ENCODE measurements at regions not wholly inside any gene's neighbourhood (a gene's known extent, or its start where the extent isn't known, plus 50 kb on each side); places are given as distances from the start of the nearest gene placed in this dataset.

DNA sequence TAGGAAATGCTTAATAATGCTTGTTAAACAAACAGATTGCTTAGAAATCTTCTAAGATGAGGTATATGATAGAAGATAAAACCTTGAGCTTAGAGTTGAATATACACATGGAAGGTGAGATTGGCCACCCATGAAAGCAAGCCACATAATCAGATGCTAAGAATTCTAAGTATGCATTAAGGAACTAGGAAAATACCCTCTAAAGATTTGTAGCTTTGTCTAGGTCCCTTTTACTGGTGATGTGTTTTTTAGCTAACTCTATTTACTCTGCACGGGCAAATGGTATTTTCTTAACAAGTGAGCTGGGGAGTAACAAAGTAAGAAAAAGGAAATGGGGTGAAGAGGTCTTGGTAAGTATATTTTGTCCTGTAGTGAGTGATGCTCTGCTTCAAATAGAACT, 310.3 kb downstream of the OXSM start:
- TF ChIP-seq, protein P1, sequence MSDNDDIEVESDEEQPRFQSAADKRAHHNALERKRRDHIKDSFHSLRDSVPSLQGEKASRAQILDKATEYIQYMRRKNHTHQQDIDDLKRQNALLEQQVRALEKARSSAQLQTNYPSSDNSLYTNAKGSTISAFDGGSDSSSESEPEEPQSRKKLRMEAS (IDR thresholded peaks at IDR 0.05) = no peak
- TF ChIP-seq GABPA (IDR thresholded peaks at IDR 0.05 in 1 of 2, conservative IDR thresholded peaks at IDR 0.05 in 1 of 2) (no peak), JUND (IDR thresholded peaks at IDR 0.05) (no peak), TAF1 (conservative IDR thresholded peaks at IDR 0.05) (no peak), SP1 (IDR thresholded peaks at IDR 0.05) (no peak)
- TF ChIP-seq, protein P2, sequence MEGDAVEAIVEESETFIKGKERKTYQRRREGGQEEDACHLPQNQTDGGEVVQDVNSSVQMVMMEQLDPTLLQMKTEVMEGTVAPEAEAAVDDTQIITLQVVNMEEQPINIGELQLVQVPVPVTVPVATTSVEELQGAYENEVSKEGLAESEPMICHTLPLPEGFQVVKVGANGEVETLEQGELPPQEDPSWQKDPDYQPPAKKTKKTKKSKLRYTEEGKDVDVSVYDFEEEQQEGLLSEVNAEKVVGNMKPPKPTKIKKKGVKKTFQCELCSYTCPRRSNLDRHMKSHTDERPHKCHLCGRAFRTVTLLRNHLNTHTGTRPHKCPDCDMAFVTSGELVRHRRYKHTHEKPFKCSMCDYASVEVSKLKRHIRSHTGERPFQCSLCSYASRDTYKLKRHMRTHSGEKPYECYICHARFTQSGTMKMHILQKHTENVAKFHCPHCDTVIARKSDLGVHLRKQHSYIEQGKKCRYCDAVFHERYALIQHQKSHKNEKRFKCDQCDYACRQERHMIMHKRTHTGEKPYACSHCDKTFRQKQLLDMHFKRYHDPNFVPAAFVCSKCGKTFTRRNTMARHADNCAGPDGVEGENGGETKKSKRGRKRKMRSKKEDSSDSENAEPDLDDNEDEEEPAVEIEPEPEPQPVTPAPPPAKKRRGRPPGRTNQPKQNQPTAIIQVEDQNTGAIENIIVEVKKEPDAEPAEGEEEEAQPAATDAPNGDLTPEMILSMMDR (IDR thresholded peaks at IDR 0.05; ENCODE audit: low read depth, low read length, missing input control) = no peak
- TF ChIP-seq, protein P3, sequence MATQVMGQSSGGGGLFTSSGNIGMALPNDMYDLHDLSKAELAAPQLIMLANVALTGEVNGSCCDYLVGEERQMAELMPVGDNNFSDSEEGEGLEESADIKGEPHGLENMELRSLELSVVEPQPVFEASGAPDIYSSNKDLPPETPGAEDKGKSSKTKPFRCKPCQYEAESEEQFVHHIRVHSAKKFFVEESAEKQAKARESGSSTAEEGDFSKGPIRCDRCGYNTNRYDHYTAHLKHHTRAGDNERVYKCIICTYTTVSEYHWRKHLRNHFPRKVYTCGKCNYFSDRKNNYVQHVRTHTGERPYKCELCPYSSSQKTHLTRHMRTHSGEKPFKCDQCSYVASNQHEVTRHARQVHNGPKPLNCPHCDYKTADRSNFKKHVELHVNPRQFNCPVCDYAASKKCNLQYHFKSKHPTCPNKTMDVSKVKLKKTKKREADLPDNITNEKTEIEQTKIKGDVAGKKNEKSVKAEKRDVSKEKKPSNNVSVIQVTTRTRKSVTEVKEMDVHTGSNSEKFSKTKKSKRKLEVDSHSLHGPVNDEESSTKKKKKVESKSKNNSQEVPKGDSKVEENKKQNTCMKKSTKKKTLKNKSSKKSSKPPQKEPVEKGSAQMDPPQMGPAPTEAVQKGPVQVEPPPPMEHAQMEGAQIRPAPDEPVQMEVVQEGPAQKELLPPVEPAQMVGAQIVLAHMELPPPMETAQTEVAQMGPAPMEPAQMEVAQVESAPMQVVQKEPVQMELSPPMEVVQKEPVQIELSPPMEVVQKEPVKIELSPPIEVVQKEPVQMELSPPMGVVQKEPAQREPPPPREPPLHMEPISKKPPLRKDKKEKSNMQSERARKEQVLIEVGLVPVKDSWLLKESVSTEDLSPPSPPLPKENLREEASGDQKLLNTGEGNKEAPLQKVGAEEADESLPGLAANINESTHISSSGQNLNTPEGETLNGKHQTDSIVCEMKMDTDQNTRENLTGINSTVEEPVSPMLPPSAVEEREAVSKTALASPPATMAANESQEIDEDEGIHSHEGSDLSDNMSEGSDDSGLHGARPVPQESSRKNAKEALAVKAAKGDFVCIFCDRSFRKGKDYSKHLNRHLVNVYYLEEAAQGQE (IDR thresholded peaks at IDR 0.05) = no peak

Data from liver (tissue), 3 donors.